Thyroid gland (tissue), 4 donors: ENCODE measurements at regions not wholly inside any gene's neighbourhood (a gene's known extent, or its start where the extent isn't known, plus 50 kb on each side); places are given as distances from the start of the nearest gene placed in this dataset.

ENCODE experiments used
- DNase-seq, 2 donors: peaks; one replicate each; pipeline ENCODE4 v3.0.0-alpha.2; 2019
- H3K27ac ChIP-seq, 3 donors: fragments of 200-600 bp; sonication (generic); 1 replicate in 2 of 3; 2 replicates in 1 of 3; pipeline ENCODE4 v1.5.1; 2016 to 2019; ENCODE audit warnings: mild to moderate bottlenecking in 1 of 3, moderate library complexity in 1 of 3
- H3K27me3 ChIP-seq: fragments of 200-600 bp; sonication (generic); one replicate; pipeline ENCODE4 v1.5.1; 2019
- H3K36me3 ChIP-seq, 2 donors: fragments of 200-600 bp; sonication (generic); one replicate each; pipeline ENCODE4 v1.5.1; 2016 to 2019
- H3K4me1 ChIP-seq, 2 donors: fragments of 200-600 bp; sonication (generic); one replicate each; pipeline ENCODE4 v1.5.1; 2017 to 2019
- H3K4me3 ChIP-seq, 3 donors: fragments of 200-600 bp; sonication (generic); replicated peaks in 1 of 3; 1 replicate in 2 of 3; 2 replicates in 1 of 3; pipeline ENCODE4 v1.5.1; 2016; ENCODE audit warnings: mild to moderate bottlenecking in 1 of 3
- H3K9me3 ChIP-seq: fragments of 200-600 bp; sonication (generic); one replicate; pipeline ENCODE4 v1.5.1; 2017
- POLR2A ChIP-seq, 2 donors: fragments of 450-650 bp; IDR thresholded peaks; one replicate each; pipeline ENCODE4 v1.6.1; 2017; ENCODE audit warnings: antibody characterized with exemption in 2 of 2, mild to moderate bottlenecking in 2 of 2, moderate library complexity in 1 of 2
- WGBS, 2 donors: methylation state at CpG; one replicate each; pipeline ENCODE4 v1.1.5; 2017; 5-methylcytosine and 5-hydroxymethylcytosine counted together
- intact Hi-C: fragments of 100-400 bp; cut with DNase I; formaldehyde crosslinking; loops from one replicate; pipeline ENCODE4 v1.15.1; 2023
- TF ChIP-seq, protein P1 (sequence below), 6 experiments: fragments of 200-600 bp in 3 of 6; fragments of 450-650 bp in 3 of 6; sonication (generic) in 3 of 6; IDR thresholded peaks; one replicate each; pipeline ENCODE4 v1.5.1; 2016 to 2019; ENCODE audit warnings: antibody characterized with exemption in 6 of 6, mild to moderate bottlenecking in 2 of 6, inconsistent platforms in 1 of 6, moderate library complexity in 1 of 6

DNA sequence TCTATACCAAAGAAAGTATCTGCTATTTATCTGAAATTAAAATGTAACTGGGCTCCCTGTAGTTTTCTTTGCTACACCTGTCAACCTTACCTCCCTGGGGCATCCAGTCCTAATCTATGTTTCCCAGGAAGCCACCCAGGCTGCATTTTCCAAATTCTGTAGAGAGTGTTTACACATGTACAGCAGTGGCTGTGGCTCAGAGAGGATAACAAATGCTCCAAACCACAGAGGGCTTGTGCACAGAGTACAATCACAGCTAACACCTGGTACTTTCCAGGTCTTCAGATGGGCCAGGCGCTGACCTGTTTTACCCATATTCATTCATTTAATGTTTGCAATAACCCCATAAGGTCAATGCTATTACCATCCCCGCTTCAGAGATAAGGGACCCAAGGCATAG, 146.5 kb upstream of the TNR start:
- no peaks in the 10 kb centered on the region for H3K4me1 ChIP-seq

DNA sequence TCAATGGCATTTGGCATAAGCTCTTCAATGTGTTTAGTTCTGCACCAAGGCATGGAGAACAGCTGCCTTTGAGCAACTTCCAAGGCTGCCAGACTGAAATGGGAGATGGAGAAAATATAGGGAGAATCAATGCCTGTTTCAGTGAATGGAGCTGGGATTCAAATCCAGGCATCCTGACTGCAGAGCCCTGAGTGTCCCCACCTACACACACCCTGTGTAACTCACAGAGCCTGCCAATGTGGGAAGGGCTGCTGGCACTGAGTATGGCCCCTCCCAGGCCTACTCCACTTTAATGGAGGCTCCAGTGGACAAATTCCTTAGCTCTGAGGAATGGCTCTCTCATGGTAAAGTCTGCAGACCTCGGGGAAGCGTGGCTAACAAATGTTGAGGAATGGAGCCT, 145.6 kb upstream of the TNR start:
- no peak for DNase-seq
- no peaks in the 10 kb centered on the region for H3K4me1 ChIP-seq

More for the DNA sequence above, 146.5 kb upstream of the TNR start:
- Histone ChIP-seq H3K4me3 (no peak overlapping the region), H3K9me3 (no peaks in the 10 kb centered on the region), H3K27ac (no peak overlapping the region), H3K36me3 (no peaks in the 10 kb centered on the region), H3K27me3 (no peaks in the 10 kb centered on the region)
- no peak for DNase-seq
- 97% methylated on average over 2 of the region's 2 CpGs for WGBS, 2 donors
- TF ChIP-seq POLR2A (IDR thresholded peaks at IDR 0.05) = no peak
- TF ChIP-seq, protein P1, sequence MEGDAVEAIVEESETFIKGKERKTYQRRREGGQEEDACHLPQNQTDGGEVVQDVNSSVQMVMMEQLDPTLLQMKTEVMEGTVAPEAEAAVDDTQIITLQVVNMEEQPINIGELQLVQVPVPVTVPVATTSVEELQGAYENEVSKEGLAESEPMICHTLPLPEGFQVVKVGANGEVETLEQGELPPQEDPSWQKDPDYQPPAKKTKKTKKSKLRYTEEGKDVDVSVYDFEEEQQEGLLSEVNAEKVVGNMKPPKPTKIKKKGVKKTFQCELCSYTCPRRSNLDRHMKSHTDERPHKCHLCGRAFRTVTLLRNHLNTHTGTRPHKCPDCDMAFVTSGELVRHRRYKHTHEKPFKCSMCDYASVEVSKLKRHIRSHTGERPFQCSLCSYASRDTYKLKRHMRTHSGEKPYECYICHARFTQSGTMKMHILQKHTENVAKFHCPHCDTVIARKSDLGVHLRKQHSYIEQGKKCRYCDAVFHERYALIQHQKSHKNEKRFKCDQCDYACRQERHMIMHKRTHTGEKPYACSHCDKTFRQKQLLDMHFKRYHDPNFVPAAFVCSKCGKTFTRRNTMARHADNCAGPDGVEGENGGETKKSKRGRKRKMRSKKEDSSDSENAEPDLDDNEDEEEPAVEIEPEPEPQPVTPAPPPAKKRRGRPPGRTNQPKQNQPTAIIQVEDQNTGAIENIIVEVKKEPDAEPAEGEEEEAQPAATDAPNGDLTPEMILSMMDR (IDR thresholded peaks at IDR 0.05) = no peak
- intact Hi-C loops = loop anchor here (5.0 kb wide), 1 partner anchor 738 kb away; no protein-coding TSS in a partner anchor

DNA sequence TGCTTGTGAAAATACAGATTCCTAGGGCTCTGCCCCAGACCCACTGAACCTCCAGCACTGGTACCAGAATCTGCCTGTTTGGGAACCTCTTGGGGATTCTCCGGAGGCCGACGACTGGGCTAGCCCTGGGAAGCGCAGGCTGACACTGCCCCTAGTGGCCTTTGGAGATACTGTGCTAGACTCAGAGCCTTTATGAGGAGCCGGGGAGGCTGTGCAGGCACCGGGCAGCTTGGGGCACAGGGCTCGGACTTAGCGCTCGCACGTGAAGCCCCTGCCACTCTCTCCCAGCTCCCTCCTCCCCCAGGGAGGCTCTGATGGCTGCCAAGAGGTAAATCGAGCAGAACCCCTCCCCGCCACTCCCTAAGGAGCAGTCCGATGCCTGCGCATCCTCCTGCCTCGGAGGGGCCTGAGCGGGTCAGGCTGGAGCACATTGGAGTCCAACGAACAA, 144.6 kb upstream of the TNR start:
- no peak overlapping the region for H3K4me3 ChIP-seq
- DNase-seq = peak; percentile 43
- H3K36me3 ChIP-seq = no peaks in the 10 kb centered on the region
- WGBS, 2 donors = 32 to 54% methylated on average over 7 to 17 of the region's 17 CpGs
- no peaks in the 10 kb centered on the region for H3K9me3 ChIP-seq
- H3K27ac ChIP-seq = no peak overlapping the region
- no peaks in the 10 kb centered on the region for H3K4me1 ChIP-seq
- intact Hi-C loops = loop anchor here (5.0 kb wide), 1 partner anchor 736 kb away; no protein-coding TSS in a partner anchor
- H3K27me3 ChIP-seq = no peaks in the 10 kb centered on the region
- TF ChIP-seq POLR2A (IDR thresholded peaks at IDR 0.05) = no peak
- TF ChIP-seq, protein P1 (IDR thresholded peaks at IDR 0.05) = peak in 5 of 6 experiments; percentile 15 to 78 (median 43)

More for the DNA sequence above, 145.6 kb upstream of the TNR start:
- WGBS, 2 donors = 85 to 91% methylated on average over 2 of the region's 2 CpGs
- Histone ChIP-seq H3K4me3 (no peak overlapping the region), H3K9me3 (no peaks in the 10 kb centered on the region), H3K36me3 (no peaks in the 10 kb centered on the region), H3K27ac (no peak overlapping the region), H3K27me3 (no peaks in the 10 kb centered on the region)
- intact Hi-C loops = loop anchor here (5.0 kb wide), 1 partner anchor 737 kb away; no protein-coding TSS in a partner anchor
- TF ChIP-seq, protein P1 (IDR thresholded peaks at IDR 0.05) = no peak
- TF ChIP-seq POLR2A (IDR thresholded peaks at IDR 0.05) = no peak

DNA sequence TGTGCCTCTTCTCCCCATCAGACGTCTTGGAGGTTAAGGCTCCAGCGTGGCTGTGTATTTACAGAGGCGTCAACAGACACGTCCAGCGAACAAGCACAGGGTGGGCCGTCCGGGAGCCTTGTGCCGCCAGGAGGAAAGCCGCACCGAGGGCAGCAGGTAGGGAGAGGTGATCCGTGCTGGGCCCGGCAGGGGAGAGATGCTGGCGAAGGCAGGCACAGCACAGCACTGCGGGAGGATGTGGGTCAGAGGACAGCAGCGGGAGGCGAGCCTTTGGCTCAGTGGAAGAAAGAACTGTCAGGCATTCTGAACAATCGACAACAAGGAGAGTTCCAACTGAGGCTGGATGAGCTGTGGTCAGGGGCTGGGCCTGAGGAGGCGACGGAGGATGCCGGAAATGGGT, 144.1 kb upstream of the TNR start:
- H3K4me3 ChIP-seq = no peak overlapping the region
- no peak overlapping the region for H3K27ac ChIP-seq
- H3K4me1 ChIP-seq = no peaks in the 10 kb centered on the region
- H3K27me3 ChIP-seq = no peaks in the 10 kb centered on the region
- intact Hi-C loops = loop anchor here (5.0 kb wide), 1 partner anchor 735 kb away; no protein-coding TSS in a partner anchor
- TF ChIP-seq, protein P1 (IDR thresholded peaks at IDR 0.05) = no peak
- TF ChIP-seq POLR2A (IDR thresholded peaks at IDR 0.05) = no peak
- no peaks in the 10 kb centered on the region for H3K9me3 ChIP-seq
- WGBS, 2 donors = 43 to 52% methylated on average over 20 of the region's 20 CpGs
- H3K36me3 ChIP-seq = no peaks in the 10 kb centered on the region
- no peak for DNase-seq

DNA sequence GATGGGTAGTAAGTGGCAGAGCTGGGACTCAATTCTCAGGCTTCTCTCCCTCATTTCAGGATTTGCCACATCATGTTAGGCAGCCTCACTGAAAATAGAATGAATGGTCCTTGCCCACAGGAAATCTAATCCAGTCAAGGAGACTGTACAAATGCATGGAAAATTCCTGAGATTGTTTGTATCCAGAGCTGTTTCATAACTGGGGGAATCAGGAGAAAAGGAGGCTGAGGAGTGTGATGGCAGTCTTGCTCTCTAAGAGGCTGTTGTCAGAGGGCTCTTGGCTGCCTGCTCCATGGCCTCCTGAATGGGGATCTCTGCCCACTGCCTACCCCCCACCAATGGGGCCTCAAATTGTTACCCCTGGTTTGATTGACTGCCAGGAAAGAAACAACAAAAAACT, 141.9 kb upstream of the TNR start:
- H3K27ac ChIP-seq = no peak overlapping the region
- no peaks in the 10 kb centered on the region for H3K36me3 ChIP-seq
- TF ChIP-seq, protein P1 (IDR thresholded peaks at IDR 0.05) = no peak
- TF ChIP-seq POLR2A (IDR thresholded peaks at IDR 0.05) = no peak
- H3K27me3 ChIP-seq = no peaks in the 10 kb centered on the region
- no peak for DNase-seq
- H3K4me1 ChIP-seq = no peaks in the 10 kb centered on the region
- intact Hi-C loops = loop anchor here (5.0 kb wide), 1 partner anchor 733 kb away; no protein-coding TSS in a partner anchor
- H3K9me3 ChIP-seq = no peaks in the 10 kb centered on the region
- no peak overlapping the region for H3K4me3 ChIP-seq
